D721Med (cell line): ENCODE measurements at regions not wholly inside any gene's neighbourhood (a gene's known extent, or its start where the extent isn't known, plus 50 kb on each side); places are given as distances from the start of the nearest gene placed in this dataset.

ENCODE experiments used
- DNase-seq: peaks from one replicate; pipeline ENCODE4 v3.0.0; 2011; ENCODE audit warnings: low spot score; ENCODE audit not compliant: insufficient read length
- FAIRE-seq: peaks from 2 replicates; lab custom pipeline; 2011; peaks lifted over from hg19 to GRCh38; lab: Jason Lieb, UNC
- TF ChIP-seq, protein P1 (sequence below): IDR thresholded peaks from 2 replicates; pipeline ENCODE4 v1.5.1; 2012; ENCODE audit warnings: mild to moderate bottlenecking, control low read depth; ENCODE audit not compliant: insufficient read depth; ENCODE audit errors: missing control alignments

DNA sequence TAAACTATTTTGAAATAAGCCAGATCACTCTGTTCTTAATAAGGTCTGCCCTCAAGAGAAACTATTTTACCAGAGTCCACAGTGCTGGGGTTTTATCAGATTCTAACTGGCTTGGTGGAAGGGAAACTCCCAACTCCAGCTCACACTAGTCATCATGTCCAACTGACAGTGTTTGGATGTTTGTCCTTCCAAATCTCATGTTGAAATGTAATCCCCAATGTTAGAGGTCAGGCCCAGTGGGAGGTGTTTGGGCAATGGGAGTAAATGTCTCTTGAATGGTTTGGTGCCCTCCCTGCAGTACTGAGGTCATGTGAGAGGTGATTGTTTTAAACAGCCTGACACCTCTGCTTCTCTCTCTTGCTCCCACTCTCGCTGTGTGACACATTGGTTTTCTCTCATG, 1301.0 kb upstream of the CDH8 start:
- TF ChIP-seq, protein P1, sequence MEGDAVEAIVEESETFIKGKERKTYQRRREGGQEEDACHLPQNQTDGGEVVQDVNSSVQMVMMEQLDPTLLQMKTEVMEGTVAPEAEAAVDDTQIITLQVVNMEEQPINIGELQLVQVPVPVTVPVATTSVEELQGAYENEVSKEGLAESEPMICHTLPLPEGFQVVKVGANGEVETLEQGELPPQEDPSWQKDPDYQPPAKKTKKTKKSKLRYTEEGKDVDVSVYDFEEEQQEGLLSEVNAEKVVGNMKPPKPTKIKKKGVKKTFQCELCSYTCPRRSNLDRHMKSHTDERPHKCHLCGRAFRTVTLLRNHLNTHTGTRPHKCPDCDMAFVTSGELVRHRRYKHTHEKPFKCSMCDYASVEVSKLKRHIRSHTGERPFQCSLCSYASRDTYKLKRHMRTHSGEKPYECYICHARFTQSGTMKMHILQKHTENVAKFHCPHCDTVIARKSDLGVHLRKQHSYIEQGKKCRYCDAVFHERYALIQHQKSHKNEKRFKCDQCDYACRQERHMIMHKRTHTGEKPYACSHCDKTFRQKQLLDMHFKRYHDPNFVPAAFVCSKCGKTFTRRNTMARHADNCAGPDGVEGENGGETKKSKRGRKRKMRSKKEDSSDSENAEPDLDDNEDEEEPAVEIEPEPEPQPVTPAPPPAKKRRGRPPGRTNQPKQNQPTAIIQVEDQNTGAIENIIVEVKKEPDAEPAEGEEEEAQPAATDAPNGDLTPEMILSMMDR, result no peak
- FAIRE-seq, result no peak

DNA sequence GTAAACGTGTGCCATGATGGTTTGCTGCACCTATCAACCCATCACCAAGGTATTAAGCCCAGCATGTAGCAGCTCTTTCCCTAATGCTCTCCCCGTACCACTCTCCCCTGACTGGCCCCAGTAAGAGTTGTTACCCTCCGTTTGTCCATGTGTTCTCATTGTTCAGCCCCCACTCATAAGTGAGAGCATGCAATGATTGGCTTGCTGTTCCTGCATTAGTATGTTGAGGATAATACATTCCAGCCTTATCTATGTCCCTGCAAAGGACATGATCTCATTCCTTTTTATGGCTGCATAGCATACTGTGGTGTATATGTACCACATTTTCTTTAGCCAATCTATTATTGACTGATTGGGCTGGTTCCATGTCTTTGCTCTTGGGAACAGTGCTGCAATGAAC, 1294.9 kb upstream of the CDH8 start:
- no peak for DNase-seq
- FAIRE-seq, result no peak
- TF ChIP-seq, protein P1, result no peak

More for the DNA sequence above, 1301.0 kb upstream of the CDH8 start:
- no peak for DNase-seq

DNA sequence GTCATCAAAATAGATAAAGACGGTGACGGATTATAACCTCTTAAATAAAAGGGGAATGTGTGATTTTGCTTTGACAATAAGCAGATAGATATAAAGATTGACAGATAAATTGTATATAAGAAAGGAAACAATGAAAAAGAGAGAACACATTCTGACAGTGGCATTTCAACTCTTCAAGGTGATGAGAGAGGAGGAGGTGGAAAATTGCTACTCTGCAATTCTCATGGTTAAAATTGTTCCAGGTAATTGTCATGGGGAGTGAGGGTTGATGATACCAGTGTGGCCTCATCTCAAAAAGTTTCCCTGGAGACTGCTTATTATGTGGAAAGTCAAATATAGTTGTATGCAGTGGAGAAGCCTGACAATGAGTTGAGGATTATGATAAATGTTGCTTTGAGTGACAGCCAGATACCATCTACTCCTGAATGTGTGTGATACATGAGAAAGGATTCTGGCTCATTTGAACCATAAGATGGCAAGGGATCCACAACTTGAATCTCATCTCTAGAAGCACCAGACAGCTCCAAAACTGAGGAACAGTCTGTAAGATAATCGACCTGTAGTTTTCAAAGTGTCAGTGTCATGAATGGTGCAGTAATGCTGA, 1290.6 kb upstream of the CDH8 start:
- TF ChIP-seq, protein P1, result no peak
- FAIRE-seq, result no peak
- no peak for DNase-seq

DNA sequence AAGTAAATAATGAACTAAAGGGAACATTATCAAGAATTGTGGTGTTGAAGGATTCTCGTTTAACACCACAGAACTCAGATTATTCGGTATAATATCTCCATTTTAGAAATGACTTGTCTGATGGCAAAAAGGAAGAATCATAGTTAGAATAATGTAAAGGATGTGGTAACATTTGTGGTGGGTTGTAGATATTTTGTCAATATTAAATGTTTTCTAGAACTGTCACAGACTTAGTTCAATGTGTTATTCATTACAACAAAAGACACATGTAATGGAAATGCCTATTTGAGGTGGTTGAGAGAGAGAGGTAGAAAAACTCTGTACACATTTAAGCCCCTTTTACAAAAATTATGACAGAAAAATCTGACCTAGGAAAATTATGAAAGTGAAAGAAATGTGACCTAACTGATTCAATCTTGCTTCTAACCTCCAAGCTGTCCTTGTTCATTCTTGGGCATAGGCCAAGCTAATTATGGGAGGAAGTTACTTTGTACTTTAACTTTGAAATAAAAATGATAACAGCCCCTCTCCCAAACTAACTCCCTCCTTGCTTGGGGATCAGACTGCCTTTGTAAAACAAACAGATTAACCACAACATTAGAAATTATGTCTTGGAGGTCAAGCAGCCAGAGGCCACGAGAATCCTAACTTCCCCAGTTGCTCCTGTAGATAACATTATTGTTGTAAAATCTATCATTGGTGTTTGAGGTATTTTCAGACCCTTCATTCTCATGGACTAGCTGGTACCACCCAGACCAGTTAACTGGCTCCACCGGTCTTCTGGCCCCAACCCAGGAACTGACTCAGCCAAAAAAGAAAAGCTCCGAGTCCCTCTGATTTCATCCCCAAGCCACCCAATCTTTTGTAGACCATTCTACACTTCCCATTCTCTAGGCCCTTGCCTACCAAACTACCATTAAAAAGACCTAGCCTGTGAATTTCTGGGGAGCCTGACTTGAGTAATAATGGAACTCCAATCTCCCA, 1287.8 kb upstream of the CDH8 start:
- TF ChIP-seq, protein P1, result no peak
- no peak for DNase-seq
- no peak for FAIRE-seq

DNA sequence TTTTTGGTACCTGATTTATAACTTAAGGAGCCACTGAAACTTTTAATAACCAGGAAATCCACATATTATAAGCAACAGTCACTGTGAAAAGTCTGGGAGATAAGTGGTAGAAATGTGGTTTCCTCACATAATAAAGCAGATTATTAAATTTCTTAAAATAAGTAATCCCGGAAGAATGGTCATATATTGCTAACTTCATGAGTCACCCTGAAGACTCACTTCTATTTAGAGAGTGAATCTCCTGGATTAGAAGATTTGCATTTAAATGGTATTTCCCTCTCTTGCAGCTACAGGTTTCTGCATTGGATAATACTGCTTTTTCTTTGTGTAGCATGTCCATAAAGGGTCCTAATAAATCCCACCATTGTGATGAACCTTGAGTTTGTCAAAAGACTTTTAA, 1286.8 kb upstream of the CDH8 start:
- FAIRE-seq, result no peak

DNA sequence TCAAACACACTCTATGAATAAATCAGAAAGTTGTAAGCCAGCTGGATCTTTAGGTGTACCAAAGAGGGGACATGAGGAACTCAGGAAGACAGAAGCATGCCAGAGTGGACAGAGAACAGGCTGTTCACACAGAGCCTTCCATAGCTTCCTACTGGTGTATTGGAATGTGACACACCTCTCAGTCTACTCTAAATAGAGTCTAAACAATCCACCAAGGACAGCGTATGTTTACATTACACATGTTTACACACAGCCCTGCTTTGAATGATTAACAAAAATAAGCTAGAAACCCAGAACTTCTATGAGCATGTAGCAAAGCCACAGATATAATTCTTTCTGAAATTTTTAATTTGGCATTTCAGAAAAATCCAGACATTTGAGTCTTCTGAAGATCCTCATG, 1279.0 kb upstream of the CDH8 start:
- TF ChIP-seq, protein P1, result no peak
- no peak for FAIRE-seq
- DNase-seq, result no peak

More for the DNA sequence above, 1286.8 kb upstream of the CDH8 start:
- TF ChIP-seq, protein P1, result no peak
- no peak for DNase-seq
